IMR-90 (cell line): ENCODE measurements at regions not wholly inside any gene's neighbourhood (a gene's known extent, or its start where the extent isn't known, plus 50 kb on each side); places are given as distances from the start of the nearest gene placed in this dataset.

Experiments used
- ATAC-seq: fragments of 200-7000 bp; cut with Tn5 transposase; 2 replicates; pipeline ENCODE4 v1.9.1; 2020; ENCODE audit warnings: low read depth, mild to moderate bottlenecking, moderate library complexity
- BruUV-seq: library from RNA; stranded (reverse); fragments of 400-500 nt; replicated peaks from 2 replicates; lab custom pipeline; 2021; lab: Mats Ljungman, UMichigan
- CTCF ChIA-PET: fragments of 300-600 bp; formaldehyde crosslinking; extraction: SDS; loops from one replicate; lab custom pipeline; 2021; ENCODE audit warnings: antibody characterized with exemption; lab: Yijun Ruan, JAX
- POLR2A ChIA-PET: fragments of 300-600 bp; sonication (Branson Sonifier 250); formaldehyde crosslinking; loops from one replicate; lab custom pipeline; 2022; ENCODE audit warnings: antibody characterized with exemption; ENCODE audit not compliant: unreplicated experiment; lab: Charles Lee
- DNase-seq: peaks from one replicate; pipeline ENCODE4 v3.0.0; 2013
- H2AFZ ChIP-seq: replicated peaks from 2 replicates; pipeline ENCODE3; 2013; ENCODE audit warnings: low read length, mild to moderate bottlenecking; ENCODE audit not compliant: poor library complexity
- H2AK5ac ChIP-seq: 2 replicates; pipeline ENCODE4 v1.6.1; 2013; ENCODE audit warnings: low read depth, low read length, inconsistent platforms
- H2AK9ac ChIP-seq: replicated peaks from 2 replicates; pipeline ENCODE3; 2013; ENCODE audit warnings: mild to moderate bottlenecking, low read depth, low read length, moderate library complexity; ENCODE audit not compliant: poor library complexity
- H2BK120ac ChIP-seq: 2 replicates; pipeline ENCODE4 v1.6.1; 2013; ENCODE audit warnings: low read depth, low read length, inconsistent platforms
- H2BK15ac ChIP-seq: 3 replicates; pipeline ENCODE4 v1.6.1; 2013; ENCODE audit warnings: low read depth, low read length, inconsistent platforms
- H2BK20ac ChIP-seq: 2 replicates; pipeline ENCODE4 v1.6.1; 2013; ENCODE audit warnings: low read depth, mild to moderate bottlenecking, inconsistent platforms, low read length, moderate library complexity
- H2BK5ac ChIP-seq: 2 replicates; pipeline ENCODE4 v1.6.1; 2013; ENCODE audit warnings: mild to moderate bottlenecking, low read depth, low read length, inconsistent platforms; ENCODE audit not compliant: poor library complexity, severe bottlenecking
- H3K14ac ChIP-seq: replicated peaks from 2 replicates; pipeline ENCODE4 v1.6.1; 2013; ENCODE audit warnings: low read depth, low read length, inconsistent platforms
- H3K18ac ChIP-seq: 2 replicates; pipeline ENCODE4 v1.6.1; 2013; ENCODE audit warnings: low read depth, low read length, control low read depth
- H3K23ac ChIP-seq: 2 replicates; pipeline ENCODE4 v1.6.1; 2013; ENCODE audit warnings: low read depth, low read length, inconsistent platforms
- H3K27ac ChIP-seq: 2 replicates; pipeline ENCODE4 v1.5.1; 2013; ENCODE audit warnings: mild to moderate bottlenecking, control low read depth, low read length; ENCODE audit not compliant: insufficient read depth
- H3K27me3 ChIP-seq: 2 replicates; pipeline ENCODE4 v1.6.1; 2013; ENCODE audit warnings: low read length; ENCODE audit not compliant: control insufficient read depth, insufficient read depth
- H3K36me3 ChIP-seq: 2 replicates; pipeline ENCODE4 v1.6.1; 2013; ENCODE audit warnings: low read length, mixed read lengths; ENCODE audit not compliant: control insufficient read depth, insufficient read depth
- H3K4ac ChIP-seq: 2 replicates; pipeline ENCODE4 v1.6.1; 2013; ENCODE audit warnings: low read depth, low read length, inconsistent platforms
- H3K4me1 ChIP-seq: 2 replicates; pipeline ENCODE4 v1.6.1; 2013; ENCODE audit warnings: low read length, mixed read lengths; ENCODE audit not compliant: control insufficient read depth, insufficient read depth
- H3K4me2 ChIP-seq: 2 replicates; pipeline ENCODE4 v1.6.1; 2013; ENCODE audit warnings: low read depth, mild to moderate bottlenecking, control low read depth, low read length, moderate library complexity
- H3K4me3 ChIP-seq: 2 replicates; pipeline ENCODE4 v1.5.1; 2013; ENCODE audit warnings: low read depth, mild to moderate bottlenecking, control low read depth, low read length, moderate library complexity; ENCODE audit not compliant: insufficient read depth
- H3K56ac ChIP-seq: 2 replicates; pipeline ENCODE4 v1.6.1; 2013; ENCODE audit warnings: low read length, inconsistent platforms; ENCODE audit not compliant: insufficient read depth; ENCODE audit errors: extremely low read depth
- H3K79me1 ChIP-seq, 2 experiments: 2 replicates each; pipeline ENCODE4 v1.6.1; 2013; ENCODE audit warnings: low read length in 2 of 2, inconsistent platforms in 1 of 2, low read depth in 1 of 2
- H3K9ac ChIP-seq: 2 replicates; pipeline ENCODE4 v1.6.1; 2013; ENCODE audit warnings: low read depth, low read length, control low read depth
- H3K9me1 ChIP-seq: 2 replicates; pipeline ENCODE4 v1.6.1; 2013; ENCODE audit warnings: low read length, inconsistent platforms; ENCODE audit not compliant: insufficient read depth
- H3K9me3 ChIP-seq: 2 replicates; pipeline ENCODE4 v1.6.1; 2013; ENCODE audit warnings: low read length; ENCODE audit not compliant: control insufficient read depth, insufficient read depth
- H4K20me1 ChIP-seq: 2 replicates; pipeline ENCODE4 v1.6.1; 2013; ENCODE audit warnings: low read length, inconsistent platforms; ENCODE audit not compliant: insufficient read depth
- H4K5ac ChIP-seq: 2 replicates; pipeline ENCODE4 v1.6.1; 2013; ENCODE audit warnings: mild to moderate bottlenecking, low read depth, low read length, control low read depth
- H4K8ac ChIP-seq, 2 experiments: 2 replicates each; pipeline ENCODE4 v1.6.1; 2013; ENCODE audit warnings: low read depth in 2 of 2, low read length in 2 of 2, control low read depth in 1 of 2, inconsistent platforms in 1 of 2
- H4K91ac ChIP-seq: 2 replicates; pipeline ENCODE4 v1.6.1; 2013; ENCODE audit warnings: low read depth, low read length, inconsistent platforms; ENCODE audit not compliant: insufficient read depth
- MAFK ChIP-seq: IDR thresholded peaks from 2 replicates; pipeline ENCODE4 v1.6.1; 2012; ENCODE audit warnings: low read depth, low read length, improper control_type of control experiment
- POLR2A ChIP-seq: IDR thresholded peaks from 2 replicates; pipeline ENCODE4 v1.6.1; 2012; ENCODE audit warnings: mild to moderate bottlenecking, low read depth, low read length
- RCOR1 ChIP-seq: IDR thresholded peaks from 2 replicates; pipeline ENCODE4 v1.6.1; 2012; ENCODE audit warnings: mild to moderate bottlenecking, low read length, improper control_type of control experiment; ENCODE audit not compliant: insufficient replicate concordance
- dilution Hi-C: fragments of 300-500 bp; cut with HindIII; formaldehyde crosslinking; loops from one replicate; pipeline ENCODE4 v1.14.3; 2018; ENCODE audit warnings: low sequenced_read_pairs; ENCODE audit not compliant: unreplicated experiment
- in situ Hi-C: fragments of 300-500 bp; cut with MboI; formaldehyde crosslinking; loops from 3 replicates; pipeline ENCODE4 v1.14.3; 2019; ENCODE audit warnings: low sequenced_read_pairs, inconsistent platforms, mixed read lengths
- intact Hi-C: fragments of 100-400 bp; cut with micrococcal nuclease; formaldehyde crosslinking; loops from 2 replicates; pipeline ENCODE4 v1.10.0; 2022

- H2AK9ac ChIP-seq, result no peak overlapping the region
- no peaks in the 10 kb centered on the region for H3K4me1 ChIP-seq
- H4K8ac ChIP-seq, result no peak overlapping the region
- H3K36me3 ChIP-seq, result no peaks in the 10 kb centered on the region
- ChIA-PET CTCF (no interaction called here), POLR2A (no interaction called here)
- no peak overlapping the region for H2AK5ac ChIP-seq
- H2BK120ac ChIP-seq, result no peak overlapping the region
- H3K9me3 ChIP-seq, result no peaks in the 10 kb centered on the region
- peak; percentile 67 for TF ChIP-seq MAFK
- TF ChIP-seq POLR2A, result no peak
- TF ChIP-seq RCOR1, result no peak
- no peak overlapping the region for H3K4me2 ChIP-seq
- no peak overlapping the region for H2BK20ac ChIP-seq
- H2BK5ac ChIP-seq, result no peak overlapping the region
- no peaks in the 10 kb centered on the region for H3K79me1 ChIP-seq
- H3K18ac ChIP-seq, result no peak overlapping the region
- dilution Hi-C loops, result no loop called here
- H3K9ac ChIP-seq, result no peak overlapping the region
- H3K4ac ChIP-seq, result no peak overlapping the region
- intact Hi-C loops, result no loop called here
- no peak overlapping the region for H3K4me3 ChIP-seq
- ATAC-seq, result no peak
- H4K5ac ChIP-seq, result no peak overlapping the region
- no peak overlapping the region for H4K91ac ChIP-seq
- no peak overlapping the region for H3K27ac ChIP-seq
- H4K20me1 ChIP-seq, result no peaks in the 10 kb centered on the region
- in situ Hi-C loops, result no loop called here
- BruUV-seq, result no TSS peak
- H3K9me1 ChIP-seq, result no peaks in the 10 kb centered on the region
- H2AFZ ChIP-seq, result no peak overlapping the region
- no peak for DNase-seq
- H3K23ac ChIP-seq, result no peak overlapping the region
- H2BK15ac ChIP-seq, result no peak overlapping the region
- no peak overlapping the region for H3K14ac ChIP-seq
- no peaks in the 10 kb centered on the region for H3K27me3 ChIP-seq
- no peak overlapping the region for H3K56ac ChIP-seq
Observed at GRCh38 chr1:81729239-81729638, 71.5 kb upstream of the ADGRL2 start.
